ENCODE measurements at regions not wholly inside any gene's neighbourhood (a gene's known extent, or its start where the extent isn't known, plus 50 kb on each side); places are given as distances from the start of the nearest gene placed in this dataset.

DNA sequence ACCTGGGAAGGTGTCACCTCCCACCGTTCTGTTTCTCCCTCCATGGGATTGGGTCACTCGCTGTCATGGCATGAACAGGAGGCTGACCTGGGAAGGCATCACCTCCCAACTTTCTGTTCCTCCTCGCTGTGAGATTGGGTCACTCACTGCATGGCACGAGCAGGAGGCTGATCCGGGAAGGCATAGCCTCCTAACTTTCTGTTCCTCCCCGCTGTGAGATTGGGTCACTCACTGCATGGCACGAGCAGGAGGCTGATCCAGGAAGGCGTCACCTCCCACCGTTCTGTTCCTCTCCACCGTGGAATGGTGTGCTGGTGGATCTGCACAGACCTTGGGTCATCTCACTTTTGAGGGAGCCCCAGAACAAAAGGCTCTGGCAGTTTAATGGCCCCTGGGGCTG lies 239.2 kb upstream of the PRKCQ start:
- no peaks in the 10 kb centered on the region for H3K4me1 ChIP-seq (ENCODE audit: insufficient read depth)
- H3K36me3 ChIP-seq (replicated peaks; ENCODE audit: insufficient read depth, low read depth) = no peaks in the 10 kb centered on the region
- H3K4me2 ChIP-seq = no peak overlapping the region
- H3K9me3 ChIP-seq (ENCODE audit: low read depth) = no peaks in the 10 kb centered on the region
- no peaks in the 10 kb centered on the region for H3K79me2 ChIP-seq
- H3K27me3 ChIP-seq = no peaks in the 10 kb centered on the region
- WGBS (ENCODE audit: low lambda C conversion rate, missing lambda C conversion rate) = 86% methylated on average over 10 of the region's 10 CpGs
- H2AFZ ChIP-seq = no peak overlapping the region
- no peak overlapping the region for H3K4me3 ChIP-seq
- no peaks in the 10 kb centered on the region for H4K20me1 ChIP-seq (ENCODE audit: insufficient read depth, poor library complexity, severe bottlenecking)
- DNase-seq (ENCODE audit: low spot score) = no peak
- no peaks in the 10 kb centered on the region for H3K9me2 ChIP-seq (replicated peaks; ENCODE audit: insufficient read depth)
- no peak overlapping the region for H3K27ac ChIP-seq
- no peak for TF ChIP-seq EZH2 (IDR thresholded peaks at IDR 0.05; ENCODE audit: borderline replicate concordance)
- TF ChIP-seq, protein P1, sequence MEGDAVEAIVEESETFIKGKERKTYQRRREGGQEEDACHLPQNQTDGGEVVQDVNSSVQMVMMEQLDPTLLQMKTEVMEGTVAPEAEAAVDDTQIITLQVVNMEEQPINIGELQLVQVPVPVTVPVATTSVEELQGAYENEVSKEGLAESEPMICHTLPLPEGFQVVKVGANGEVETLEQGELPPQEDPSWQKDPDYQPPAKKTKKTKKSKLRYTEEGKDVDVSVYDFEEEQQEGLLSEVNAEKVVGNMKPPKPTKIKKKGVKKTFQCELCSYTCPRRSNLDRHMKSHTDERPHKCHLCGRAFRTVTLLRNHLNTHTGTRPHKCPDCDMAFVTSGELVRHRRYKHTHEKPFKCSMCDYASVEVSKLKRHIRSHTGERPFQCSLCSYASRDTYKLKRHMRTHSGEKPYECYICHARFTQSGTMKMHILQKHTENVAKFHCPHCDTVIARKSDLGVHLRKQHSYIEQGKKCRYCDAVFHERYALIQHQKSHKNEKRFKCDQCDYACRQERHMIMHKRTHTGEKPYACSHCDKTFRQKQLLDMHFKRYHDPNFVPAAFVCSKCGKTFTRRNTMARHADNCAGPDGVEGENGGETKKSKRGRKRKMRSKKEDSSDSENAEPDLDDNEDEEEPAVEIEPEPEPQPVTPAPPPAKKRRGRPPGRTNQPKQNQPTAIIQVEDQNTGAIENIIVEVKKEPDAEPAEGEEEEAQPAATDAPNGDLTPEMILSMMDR (IDR thresholded peaks at IDR 0.05; ENCODE audit: poor library complexity) = no peak
- TF ChIP-seq EZH2phosphoT487 (IDR thresholded peaks at IDR 0.05; ENCODE audit: low read depth, severe bottlenecking, unreplicated experiment) = no peak

DNA sequence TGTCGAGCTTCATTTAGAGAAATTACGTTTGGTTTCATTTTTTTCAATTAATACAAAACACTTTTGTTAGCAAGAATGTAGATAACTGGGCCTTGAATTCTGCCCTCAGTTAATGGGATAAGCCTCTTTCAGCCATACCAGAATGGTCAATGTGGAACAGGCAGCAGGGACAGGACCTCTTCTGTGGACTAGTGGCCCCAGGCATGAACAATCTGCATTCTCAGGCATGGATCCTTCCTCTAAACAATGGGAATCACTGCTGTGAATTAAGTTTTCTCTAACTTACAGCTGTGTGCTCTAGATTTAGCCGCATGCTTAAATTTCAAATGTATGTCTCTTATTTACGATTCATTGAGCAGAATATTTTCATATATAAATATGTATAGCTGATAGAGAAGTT lies 237.7 kb upstream of the PRKCQ start:
- DNase-seq (ENCODE audit: low spot score) = no peak
- no peak overlapping the region for H3K4me2 ChIP-seq
- TF ChIP-seq, protein P1 (IDR thresholded peaks at IDR 0.05; ENCODE audit: poor library complexity) = no peak
- TF ChIP-seq EZH2phosphoT487 (IDR thresholded peaks at IDR 0.05; ENCODE audit: low read depth, severe bottlenecking, unreplicated experiment) (no peak), EZH2 (IDR thresholded peaks at IDR 0.05; ENCODE audit: borderline replicate concordance) (no peak)
- no peaks in the 10 kb centered on the region for H4K20me1 ChIP-seq (ENCODE audit: insufficient read depth, poor library complexity, severe bottlenecking)
- no peaks in the 10 kb centered on the region for H3K9me2 ChIP-seq (replicated peaks; ENCODE audit: insufficient read depth)
- H3K27me3 ChIP-seq = no peaks in the 10 kb centered on the region
- no peaks in the 10 kb centered on the region for H3K36me3 ChIP-seq (replicated peaks; ENCODE audit: insufficient read depth, low read depth)
- no peaks in the 10 kb centered on the region for H3K9me3 ChIP-seq (ENCODE audit: low read depth)
- H3K27ac ChIP-seq = no peak overlapping the region
- H3K4me3 ChIP-seq = no peak overlapping the region
- 93% methylated on average over 4 of the region's 4 CpGs for WGBS (ENCODE audit: low lambda C conversion rate, missing lambda C conversion rate)
- no peaks in the 10 kb centered on the region for H3K4me1 ChIP-seq (ENCODE audit: insufficient read depth)
- no peaks in the 10 kb centered on the region for H3K79me2 ChIP-seq
- H2AFZ ChIP-seq = no peak overlapping the region

DNA sequence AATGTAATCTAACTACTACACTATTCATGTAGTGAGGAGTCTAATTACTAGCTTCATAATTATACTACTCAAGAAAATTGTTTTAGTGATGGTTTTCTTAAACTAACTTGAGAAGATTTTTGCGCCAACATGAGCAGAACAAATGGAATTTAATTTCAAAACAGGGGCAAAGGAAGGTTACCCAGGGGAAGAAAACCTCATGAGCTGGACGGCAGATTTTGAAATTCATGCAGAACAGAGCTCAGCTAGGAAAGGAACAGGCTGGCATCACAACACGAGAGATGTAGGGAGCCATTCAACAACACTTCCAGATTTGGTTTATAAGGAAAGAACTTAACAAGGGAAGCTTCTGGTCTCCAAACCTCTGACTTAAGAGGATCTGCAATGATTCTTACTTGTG lies 235.3 kb upstream of the PRKCQ start:
- WGBS (ENCODE audit: low lambda C conversion rate, missing lambda C conversion rate) = 84% methylated on average over 3 of the region's 3 CpGs

More for the DNA sequence above, 235.3 kb upstream of the PRKCQ start:
- H4K20me1 ChIP-seq (ENCODE audit: insufficient read depth, poor library complexity, severe bottlenecking) = no peaks in the 10 kb centered on the region
- H3K9me2 ChIP-seq (replicated peaks; ENCODE audit: insufficient read depth) = no peaks in the 10 kb centered on the region
- H3K4me1 ChIP-seq (ENCODE audit: insufficient read depth) = no peaks in the 10 kb centered on the region
- H3K79me2 ChIP-seq = no peaks in the 10 kb centered on the region
- H3K9me3 ChIP-seq (ENCODE audit: low read depth) = no peaks in the 10 kb centered on the region
- DNase-seq (ENCODE audit: low spot score) = no peak
- H3K27me3 ChIP-seq = no peaks in the 10 kb centered on the region
- H3K4me2 ChIP-seq = no peak overlapping the region
- H3K4me3 ChIP-seq = no peak overlapping the region
- H3K27ac ChIP-seq = no peak overlapping the region
- no peak overlapping the region for H2AFZ ChIP-seq
- TF ChIP-seq, protein P1 (IDR thresholded peaks at IDR 0.05; ENCODE audit: poor library complexity) = no peak
- TF ChIP-seq EZH2phosphoT487 (IDR thresholded peaks at IDR 0.05; ENCODE audit: low read depth, severe bottlenecking, unreplicated experiment) (no peak), EZH2 (IDR thresholded peaks at IDR 0.05; ENCODE audit: borderline replicate concordance) (no peak)
- no peaks in the 10 kb centered on the region for H3K36me3 ChIP-seq (replicated peaks; ENCODE audit: insufficient read depth, low read depth)
